ENCODE measurements at regions not wholly inside any gene's neighbourhood (a gene's known extent, or its start where the extent isn't known, plus 50 kb on each side); places are given as distances from the start of the nearest gene placed in this dataset.

- intact Hi-C loops (cut with DNase I) = no loop called here
- H3K27ac ChIP-seq = no peak overlapping the region
- H3K27me3 ChIP-seq (ENCODE audit: low read depth) = no peaks in the 10 kb centered on the region
- no peaks in the 10 kb centered on the region for H3K4me1 ChIP-seq
- no peak for TF ChIP-seq CTCF (IDR thresholded peaks at IDR 0.05)
- ATAC-seq (no peak), DNase-seq (no peak)
- no peak overlapping the region for H3K4me3 ChIP-seq
- H3K36me3 ChIP-seq = no peaks in the 10 kb centered on the region
- H3K9me3 ChIP-seq = no peaks in the 10 kb centered on the region
Measured at GRCh38 chr6:74137911-74138310, 441.9 kb downstream of the CD109 start.

GRCh38 chr6:74134327-74134726 is 438.3 kb downstream of the CD109 start:
- no peak for ATAC-seq
- no peak for TF ChIP-seq CTCF (IDR thresholded peaks at IDR 0.05)
- intact Hi-C loops (cut with DNase I) = no loop called here
- no peak overlapping the region for H3K27ac ChIP-seq
- H3K27me3 ChIP-seq (ENCODE audit: low read depth) = no peaks in the 10 kb centered on the region
- H3K4me1 ChIP-seq = no peaks in the 10 kb centered on the region
- no peak overlapping the region for H3K4me3 ChIP-seq
- no peaks in the 10 kb centered on the region for H3K36me3 ChIP-seq
- no peak for DNase-seq
- no peaks in the 10 kb centered on the region for H3K9me3 ChIP-seq

- H3K27me3 ChIP-seq (ENCODE audit: low read depth) = no peaks in the 10 kb centered on the region
- no peak for TF ChIP-seq CTCF (IDR thresholded peaks at IDR 0.05)
- no peaks in the 10 kb centered on the region for H3K9me3 ChIP-seq
- DNase-seq = no peak
- intact Hi-C loops (cut with DNase I) = no loop called here
- no peaks in the 10 kb centered on the region for H3K4me1 ChIP-seq
- ATAC-seq = no peak
- no peak overlapping the region for H3K27ac ChIP-seq
- no peaks in the 10 kb centered on the region for H3K36me3 ChIP-seq
- no peak overlapping the region for H3K4me3 ChIP-seq
Measured at GRCh38 chr6:74133073-74133472, 437.1 kb downstream of the CD109 start.

DNA sequence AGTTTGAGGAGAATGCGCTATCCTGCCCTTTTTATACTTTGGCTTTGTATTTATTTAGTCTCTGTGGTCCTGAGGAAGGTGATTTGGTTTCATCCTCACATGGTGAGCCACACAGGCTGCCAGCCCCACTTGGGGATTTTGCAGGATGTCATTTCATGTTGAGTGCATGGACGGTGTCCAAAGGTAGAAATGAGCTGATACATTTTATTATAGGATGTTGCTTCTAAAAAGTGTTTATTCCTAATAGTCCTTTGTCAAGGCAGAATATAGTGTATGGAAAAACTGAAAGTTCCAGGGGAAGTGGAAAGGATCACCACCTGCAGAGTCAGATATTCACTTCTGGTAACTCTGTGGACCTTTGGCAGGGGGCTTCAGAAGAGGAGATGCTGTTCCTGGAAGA is 434.6 kb downstream of the CD109 start:
- Histone ChIP-seq H3K27me3 (ENCODE audit: low read depth) (no peaks in the 10 kb centered on the region), H3K27ac (no peak overlapping the region), H3K4me3 (no peak overlapping the region), H3K36me3 (no peaks in the 10 kb centered on the region), H3K9me3 (no peaks in the 10 kb centered on the region), H3K4me1 (no peaks in the 10 kb centered on the region)
- DNase-seq = no peak
- no peak for TF ChIP-seq CTCF (IDR thresholded peaks at IDR 0.05)
- intact Hi-C loops (cut with DNase I) = no loop called here
- no peak for ATAC-seq

DNA sequence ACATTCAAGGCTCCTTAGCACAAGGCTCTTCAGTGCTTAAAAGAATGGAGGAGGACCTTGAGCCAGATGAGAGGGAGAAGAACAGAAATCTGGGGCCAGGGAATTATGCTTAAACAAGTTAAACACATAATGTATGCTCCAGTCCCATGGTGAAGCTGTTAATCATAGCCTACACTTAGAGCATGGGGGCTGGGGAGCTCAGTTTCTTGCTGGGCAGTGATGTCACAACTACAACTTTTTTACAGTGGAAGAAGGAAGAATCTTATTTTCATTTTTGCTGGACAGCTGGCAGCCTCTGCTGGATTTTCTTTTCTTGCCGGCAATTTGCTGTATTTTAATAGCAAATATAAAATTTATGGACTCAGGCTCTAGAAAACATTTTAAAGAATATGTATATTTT is 432.5 kb downstream of the CD109 start:
- no peak for TF ChIP-seq CTCF (IDR thresholded peaks at IDR 0.05)
- Histone ChIP-seq H3K4me1 (no peaks in the 10 kb centered on the region), H3K27ac (no peak overlapping the region), H3K9me3 (no peaks in the 10 kb centered on the region), H3K27me3 (ENCODE audit: low read depth) (no peaks in the 10 kb centered on the region), H3K4me3 (no peak overlapping the region), H3K36me3 (no peaks in the 10 kb centered on the region)
- DNase-seq = no peak
- no peak for ATAC-seq
- intact Hi-C loops (cut with DNase I) = no loop called here

- DNase-seq (no peak), ATAC-seq (no peak)
- no peaks in the 10 kb centered on the region for H3K36me3 ChIP-seq
- no peaks in the 10 kb centered on the region for H3K27me3 ChIP-seq (ENCODE audit: low read depth)
- H3K4me3 ChIP-seq = no peak overlapping the region
- H3K4me1 ChIP-seq = no peaks in the 10 kb centered on the region
- H3K27ac ChIP-seq = no peak overlapping the region
- no peak for TF ChIP-seq CTCF (IDR thresholded peaks at IDR 0.05)
- H3K9me3 ChIP-seq = no peaks in the 10 kb centered on the region
- intact Hi-C loops (cut with DNase I) = no loop called here
Measured at GRCh38 chr6:74117113-74117512, 421.1 kb downstream of the CD109 start.
